HG03575 (cell line): ENCODE measurements at regions not wholly inside any gene's neighbourhood (a gene's known extent, or its start where the extent isn't known, plus 50 kb on each side); places are given as distances from the start of the nearest gene placed in this dataset.

ENCODE experiments used
- ATAC-seq: cut with Tn5 transposase; IDR thresholded peaks from one replicate; pipeline ENCODE4 v1.9.1; 2021; ENCODE audit not compliant: unreplicated experiment, insufficient number of reproducible peaks, low FRiP score; ENCODE audit errors: extremely low read depth

- ATAC-seq, result no peak
These were observed 56.5 kb upstream of the HAND1 start for GRCh38 chr5:154534457-154535050.

GRCh38 chr5:154529282-154529681 lies 51.3 kb upstream of the HAND1 start:
- no peak for ATAC-seq

- ATAC-seq, result no peak
These were observed 50.1 kb upstream of the HAND1 start for GRCh38 chr5:154528005-154528594.
